Sigmoid colon (tissue), 4 donors: ENCODE measurements at regions not wholly inside any gene's neighbourhood (a gene's known extent, or its start where the extent isn't known, plus 50 kb on each side); places are given as distances from the start of the nearest gene placed in this dataset.

Experiments used
- CTCF ChIP-seq, 4 experiments: fragments of 450-650 bp in 3 of 4; fragments of 200-600 bp in 1 of 4; IDR thresholded peaks; one replicate each; pipeline ENCODE4 v1.5.1; 2016 to 2019; ENCODE audit warnings: antibody characterized with exemption in 4 of 4, mild to moderate bottlenecking in 3 of 4, moderate library complexity in 2 of 4
- POLR2AphosphoS5 ChIP-seq, 4 donors: sonication (generic); formaldehyde crosslinking; IDR thresholded peaks; one replicate each; pipeline ENCODE4 v1.6.1; 2017; ENCODE audit warnings: antibody characterized with exemption in 4 of 4

- no peak for TF ChIP-seq POLR2AphosphoS5 (IDR thresholded peaks at IDR 0.05)
- no peak for TF ChIP-seq CTCF (IDR thresholded peaks at IDR 0.05)
These were observed 158.3 kb upstream of the IRX5 start for GRCh38 chr16:54772400-54772799.
